Neutrophil (primary cell): ENCODE measurements at regions not wholly inside any gene's neighbourhood (a gene's known extent, or its start where the extent isn't known, plus 50 kb on each side); places are given as distances from the start of the nearest gene placed in this dataset.

ENCODE experiments used
- H3K27ac ChIP-seq: fragments of 200-600 bp; sonication (generic); 2 replicates; pipeline ENCODE4 v1.5.1; 2016; ENCODE audit warnings: mild to moderate bottlenecking, moderate library complexity
- H3K27me3 ChIP-seq: fragments of 200-600 bp; sonication (generic); 2 replicates; pipeline ENCODE4 v1.6.0; 2016; ENCODE audit warnings: mild to moderate bottlenecking
- H3K36me3 ChIP-seq: fragments of 200-600 bp; sonication (generic); 2 replicates; pipeline ENCODE4 v1.5.1; 2017
- H3K4me1 ChIP-seq, 2 experiments: fragments of 200-600 bp in 1 of 2; sonication (generic) in 1 of 2; 1 replicate in 1 of 2; 2 replicates in 1 of 2; pipeline versions ENCODE4 v1.5.1 to v1.6.1; 2013 to 2016; ENCODE audit warnings: low read depth in 1 of 2, low read length in 1 of 2, mild to moderate bottlenecking in 1 of 2, moderate library complexity in 1 of 2; ENCODE audit not compliant: control insufficient read depth in 1 of 2, insufficient read depth in 1 of 2
- H3K4me3 ChIP-seq, 2 experiments: fragments of 200-600 bp in 1 of 2; sonication (generic) in 1 of 2; 1 replicate in 1 of 2; 2 replicates in 1 of 2; pipeline ENCODE4 v1.5.1; 2013 to 2016; ENCODE audit warnings: low read depth in 1 of 2, low read length in 1 of 2, mild to moderate bottlenecking in 1 of 2, moderate library complexity in 1 of 2
- H3K9me3 ChIP-seq: fragments of 200-600 bp; sonication (generic); 2 replicates; pipeline ENCODE4 v1.5.1; 2016
- CTCF ChIP-seq: fragments of 200-600 bp; sonication (generic); IDR thresholded peaks from 2 replicates; pipeline ENCODE4 v1.5.1; 2016; ENCODE audit warnings: antibody characterized with exemption

- TF ChIP-seq CTCF = no peak
- Histone ChIP-seq H3K4me3 (no peak overlapping the region), H3K4me1 (peaks cover 7 to 8% of the 10 kb centered on the region in 2 experiments), H3K9me3 (no peaks in the 10 kb centered on the region), H3K27ac (no peak overlapping the region), H3K27me3 (peaks cover 12% of the 10 kb centered on the region), H3K36me3 (no peaks in the 10 kb centered on the region)
Observed at GRCh38 chr2:3128786-3129185, 248.8 kb downstream of the EIPR1 start.

GRCh38 chr2:3127710-3128109, 249.9 kb downstream of the EIPR1 start:
- no peak for TF ChIP-seq CTCF
- peaks cover 12% of the 10 kb centered on the region for H3K27me3 ChIP-seq
- peaks cover 7 to 8% of the 10 kb centered on the region in 2 experiments for H3K4me1 ChIP-seq
- no peaks in the 10 kb centered on the region for H3K9me3 ChIP-seq
- H3K4me3 ChIP-seq = no peak overlapping the region
- H3K36me3 ChIP-seq = no peaks in the 10 kb centered on the region
- no peak overlapping the region for H3K27ac ChIP-seq

- Histone ChIP-seq H3K9me3 (no peaks in the 10 kb centered on the region), H3K27me3 (peaks cover 12% of the 10 kb centered on the region), H3K4me1 (peaks cover 7 to 8% of the 10 kb centered on the region in 2 experiments), H3K27ac (no peak overlapping the region), H3K36me3 (no peaks in the 10 kb centered on the region), H3K4me3 (no peak overlapping the region)
- no peak for TF ChIP-seq CTCF
Observed at GRCh38 chr2:3126911-3127621, 250.6 kb downstream of the EIPR1 start.

- peaks cover 12% of the 10 kb centered on the region for H3K27me3 ChIP-seq
- H3K27ac ChIP-seq = no peak overlapping the region
- no peaks in the 10 kb centered on the region for H3K36me3 ChIP-seq
- peaks cover 3 to 5% of the 10 kb centered on the region in 2 experiments for H3K4me1 ChIP-seq
- H3K9me3 ChIP-seq = no peaks in the 10 kb centered on the region
- no peak for TF ChIP-seq CTCF
- no peak overlapping the region for H3K4me3 ChIP-seq
Observed at GRCh38 chr2:3126171-3126910, 251.3 kb downstream of the EIPR1 start.

- Histone ChIP-seq H3K4me3 (no peak overlapping the region), H3K4me1 (no peaks in the 10 kb centered on the region), H3K9me3 (no peaks in the 10 kb centered on the region), H3K36me3 (no peaks in the 10 kb centered on the region), H3K27me3 (peaks cover 12% of the 10 kb centered on the region), H3K27ac (no peak overlapping the region)
- TF ChIP-seq CTCF = no peak
Observed at GRCh38 chr2:3125761-3126130, 251.9 kb downstream of the EIPR1 start.
